SKM-1 (cell line): ENCODE measurements at regions not wholly inside any gene's neighbourhood (a gene's known extent, or its start where the extent isn't known, plus 50 kb on each side); places are given as distances from the start of the nearest gene placed in this dataset.

ENCODE experiments used
- DNase-seq: peaks from one replicate; lab custom pipeline; 2025; ENCODE audit not compliant: unreplicated experiment; lab: John Stamatoyannopoulos, UW

DNA sequence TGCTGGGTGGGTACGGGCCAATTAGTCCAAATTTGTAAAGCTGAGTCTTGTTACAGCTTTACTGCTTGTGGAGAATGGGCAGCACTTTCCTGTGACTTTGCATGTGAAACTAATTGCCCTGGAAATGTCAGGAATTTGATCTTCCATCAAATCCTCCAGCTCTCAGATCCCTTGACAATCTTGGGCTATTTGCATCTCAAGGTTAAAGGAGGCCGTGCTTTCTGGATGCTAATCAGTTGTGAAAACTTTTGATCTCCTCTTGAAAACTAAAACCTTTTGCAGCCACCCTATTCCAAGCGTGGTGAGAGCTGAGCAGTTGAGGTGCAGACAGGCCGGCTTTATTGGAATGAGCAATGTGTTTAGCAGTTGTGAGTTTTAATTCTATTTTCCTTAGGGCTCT lies 68.0 kb upstream of the CLINT1 start:
- no peak for DNase-seq

DNA sequence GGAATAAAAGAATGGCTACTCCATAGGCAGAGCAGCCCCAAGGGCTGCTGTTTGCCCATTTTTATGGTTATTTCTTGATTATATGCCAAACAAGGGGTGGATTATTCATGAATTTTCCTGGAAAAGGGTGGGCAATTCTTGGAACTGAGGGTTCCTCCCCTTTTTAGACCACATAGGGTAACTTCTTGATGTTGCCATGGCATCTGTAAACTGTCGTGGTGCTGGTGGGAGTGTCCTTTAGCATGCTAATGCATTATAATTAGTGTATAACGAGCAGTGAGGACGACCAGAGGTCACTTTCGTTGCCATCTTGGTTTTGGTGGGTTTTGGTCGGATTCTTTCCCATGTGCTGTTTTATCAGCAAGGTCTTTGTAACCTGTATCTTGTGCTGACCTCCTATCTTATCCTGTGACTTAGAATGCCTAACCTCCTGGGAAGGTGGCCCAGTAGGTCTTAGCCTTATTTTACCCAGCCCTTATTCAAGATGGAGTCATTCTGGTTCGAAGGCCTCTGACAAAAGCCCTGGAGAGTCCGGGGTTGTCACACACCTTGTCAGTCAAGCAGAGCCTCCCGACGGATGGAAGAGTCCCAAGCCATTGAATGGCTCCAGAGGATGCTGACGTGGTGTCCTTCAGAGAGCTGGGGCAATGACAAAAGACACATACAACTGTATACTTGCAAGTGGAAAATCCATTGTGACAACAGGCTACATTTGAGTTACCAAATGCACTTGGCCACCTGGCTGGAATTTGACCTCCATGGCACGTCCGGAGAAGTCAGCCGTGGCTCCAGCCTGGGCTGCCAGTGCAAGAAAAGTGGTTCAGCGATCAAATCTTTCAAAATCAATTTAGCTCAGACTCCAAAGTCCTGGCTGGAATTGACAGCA lies 67.1 kb upstream of the CLINT1 start:
- no peak for DNase-seq

DNA sequence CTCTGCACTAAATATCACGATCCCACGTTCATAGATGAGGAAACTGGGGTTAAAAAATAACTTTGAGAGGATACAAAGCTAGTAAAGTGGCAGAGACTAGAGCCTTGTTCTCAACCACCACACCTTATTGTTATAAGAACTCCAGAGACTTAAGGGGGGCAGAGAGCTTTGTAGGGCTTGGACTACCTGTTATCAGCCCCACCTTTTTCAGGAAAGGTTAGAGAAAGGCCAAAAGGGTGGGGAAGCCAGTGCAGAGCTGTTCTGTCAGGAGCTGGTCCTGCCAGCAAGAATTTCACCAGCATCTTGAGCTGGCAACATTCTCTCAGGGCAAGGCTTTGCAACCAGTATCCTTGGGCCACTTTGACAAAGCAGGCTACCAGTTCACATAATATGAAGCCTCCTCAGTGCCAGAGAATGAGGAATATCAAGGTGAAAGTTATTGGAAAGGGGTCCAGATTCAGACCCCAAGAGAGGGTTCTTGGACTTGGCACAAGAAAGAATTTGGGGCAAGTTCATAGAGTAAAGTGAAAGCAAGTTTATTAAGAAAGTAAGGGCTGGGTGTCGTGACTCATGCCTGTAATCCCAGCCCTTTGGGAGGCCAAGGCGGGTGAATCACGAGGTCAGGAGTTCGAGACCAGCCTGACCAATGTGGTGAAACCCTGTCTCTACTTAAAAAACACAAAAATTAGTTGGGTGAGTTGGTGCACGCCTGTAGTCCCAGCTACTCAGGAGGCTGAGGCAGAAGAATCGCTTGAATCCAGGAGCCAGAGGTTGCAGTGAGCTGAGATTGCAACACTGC lies 66.2 kb upstream of the CLINT1 start:
- no peak for DNase-seq

DNA sequence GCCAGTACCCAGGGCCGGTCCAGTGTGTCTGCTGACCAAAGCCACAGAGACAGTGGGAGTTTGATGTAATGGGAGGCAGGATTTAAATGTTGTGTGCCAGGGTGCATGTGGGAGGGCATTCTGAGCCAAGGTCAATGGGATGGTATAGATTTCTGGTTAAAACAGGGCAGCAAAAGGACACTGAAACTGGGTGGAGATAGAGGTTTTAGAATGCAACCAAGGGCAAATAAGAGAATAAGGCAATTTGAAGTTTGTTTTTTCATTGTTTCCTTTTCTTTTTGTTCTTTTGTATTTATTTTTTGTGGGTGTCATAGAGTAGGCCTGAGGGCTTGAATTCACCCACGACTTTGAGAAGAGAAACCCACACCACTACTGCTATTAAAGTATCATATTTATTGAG lies 65.5 kb upstream of the CLINT1 start:
- DNase-seq: no peak

DNA sequence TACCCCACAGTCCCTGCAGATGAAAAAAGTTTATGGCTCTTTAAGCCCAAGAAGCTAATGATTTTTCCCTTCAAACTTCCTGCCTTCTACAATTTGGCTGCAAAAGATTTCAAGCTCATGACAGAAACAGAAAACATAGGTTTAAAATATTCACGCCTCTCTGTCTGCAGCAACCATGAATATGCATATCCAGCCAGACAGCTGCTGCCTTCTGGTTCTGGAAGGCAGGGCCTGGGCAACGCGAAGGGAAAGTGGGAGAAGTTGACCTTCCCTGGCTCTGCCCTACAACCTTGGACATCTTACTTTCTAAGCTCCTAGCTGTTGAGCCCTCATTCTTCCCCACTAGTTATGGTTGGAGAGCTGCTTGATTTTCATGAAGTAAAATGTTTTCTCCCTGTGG lies 64.8 kb upstream of the CLINT1 start:
- no peak for DNase-seq

DNA sequence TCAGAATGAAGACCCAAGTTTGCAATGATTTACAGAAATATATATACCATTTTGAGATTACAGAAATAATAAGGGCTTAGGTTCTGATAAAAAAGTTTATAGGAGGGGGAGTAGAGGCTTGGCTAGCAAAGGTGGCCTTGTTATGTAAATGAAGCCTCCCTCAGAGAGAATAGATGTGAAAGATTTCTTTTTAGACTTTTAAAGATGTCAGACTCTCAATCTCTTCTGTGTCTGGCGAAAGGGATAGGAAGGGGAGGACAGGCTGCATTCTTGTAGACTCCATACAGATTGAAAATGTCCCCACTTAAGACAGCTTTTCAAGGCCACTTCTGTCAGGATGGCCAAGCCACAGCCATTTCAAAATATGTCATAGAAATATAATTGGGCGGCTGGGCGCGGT lies 63.1 kb upstream of the CLINT1 start:
- no peak for DNase-seq

DNA sequence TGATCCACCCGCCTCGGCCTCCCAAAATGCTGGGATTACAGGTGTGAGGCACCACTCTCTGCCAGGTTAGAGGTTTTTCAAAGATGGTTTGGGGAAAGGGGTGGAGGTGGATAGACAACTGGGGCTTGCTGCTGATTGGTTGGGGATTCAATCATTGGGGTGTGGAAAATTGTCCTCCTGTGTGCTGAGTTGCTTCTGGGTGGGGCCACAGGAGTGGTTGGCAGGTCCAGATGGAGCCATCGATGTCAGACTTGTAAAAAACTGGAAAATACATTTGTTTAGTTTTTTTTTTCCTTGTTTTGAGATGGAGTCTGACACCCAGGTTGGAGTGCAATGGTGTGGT lies 61.9 kb upstream of the CLINT1 start:
- DNase-seq: no peak

DNA sequence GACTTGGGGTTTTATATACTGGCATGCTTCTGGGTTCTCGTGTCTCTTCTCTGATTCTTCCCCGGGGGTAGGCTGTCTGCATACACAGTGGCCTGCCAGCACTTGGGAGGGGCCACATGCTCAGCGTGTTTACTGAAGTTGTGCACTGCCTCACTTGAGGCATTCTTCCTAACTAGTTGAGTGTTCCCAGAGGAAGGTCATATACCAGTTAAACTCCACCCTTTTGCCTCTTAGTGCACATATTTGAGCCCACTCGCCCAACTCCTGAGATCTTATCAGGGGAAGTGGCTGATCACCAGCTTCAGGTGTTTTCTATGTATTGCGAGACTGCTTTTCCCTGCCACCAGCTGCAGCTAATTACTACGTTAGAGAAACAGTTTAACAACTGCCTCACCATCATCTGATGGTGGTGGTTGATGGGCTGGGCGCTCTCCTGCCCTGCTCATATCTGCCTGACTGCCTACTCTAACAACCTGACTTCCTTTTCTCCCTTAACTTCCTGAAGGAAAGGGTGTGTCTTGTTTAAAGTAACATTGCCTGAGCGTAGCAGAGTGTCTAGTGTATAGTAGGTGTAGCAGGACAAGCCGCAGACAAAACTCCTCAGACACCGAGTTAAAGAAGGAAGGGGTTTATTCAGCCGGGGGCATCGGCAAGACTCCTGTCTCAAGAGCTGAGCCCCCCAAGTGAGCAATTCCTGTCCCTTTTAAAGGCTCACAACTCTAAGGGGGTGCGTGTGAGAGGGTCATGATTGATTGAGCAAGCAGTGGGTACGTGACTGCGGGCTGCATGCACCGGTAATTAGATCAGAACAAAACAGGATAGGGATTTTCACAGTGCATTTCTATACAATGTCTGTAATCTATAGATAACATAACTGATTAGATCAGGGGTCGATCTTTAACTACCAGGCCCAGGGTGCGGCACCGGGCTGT lies 60.1 kb upstream of the CLINT1 start:
- no peak for DNase-seq

DNA sequence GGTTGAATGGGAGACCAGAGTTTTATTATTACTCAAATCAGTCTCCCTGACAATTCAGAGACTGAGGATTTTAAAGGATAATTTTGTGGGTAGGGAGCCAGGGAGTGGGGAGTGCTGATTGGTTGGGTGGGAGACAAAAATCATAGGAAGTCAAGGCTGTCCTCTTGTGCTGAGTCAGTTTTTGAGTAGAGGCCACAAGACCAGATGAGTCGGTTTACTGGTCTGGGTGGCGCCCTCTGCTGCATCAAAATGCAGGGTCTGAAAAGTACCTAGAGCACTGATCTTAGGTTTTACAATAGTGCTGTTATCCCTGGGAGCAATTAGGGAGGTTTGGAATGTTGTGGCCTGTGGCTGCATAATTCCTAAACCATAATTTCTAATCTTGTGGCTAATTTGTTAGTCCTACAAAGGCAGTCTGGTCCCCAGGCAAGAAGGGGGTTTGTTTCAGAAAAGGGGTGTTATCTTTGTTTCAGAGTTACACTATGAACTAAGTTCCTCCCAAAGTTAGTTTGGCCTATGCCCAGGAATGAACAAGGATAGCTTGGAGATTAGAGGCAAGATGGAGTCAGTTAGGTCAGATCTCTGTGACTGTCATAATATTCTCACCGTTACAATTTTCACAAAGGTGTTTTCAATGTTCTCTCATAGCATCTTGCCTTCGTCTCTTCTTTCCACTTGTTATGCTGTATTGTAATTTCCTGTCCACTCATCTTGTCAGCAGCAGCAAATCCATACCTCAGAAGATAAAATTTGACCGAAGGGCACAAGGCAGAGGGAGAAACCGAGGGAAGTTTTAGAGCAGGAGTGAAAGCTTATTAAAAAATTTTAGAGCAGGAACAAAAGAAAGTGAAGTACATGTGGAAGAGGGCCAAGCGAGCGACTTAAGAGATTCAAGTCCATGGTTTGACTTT lies 59.2 kb upstream of the CLINT1 start:
- no peak for DNase-seq

DNA sequence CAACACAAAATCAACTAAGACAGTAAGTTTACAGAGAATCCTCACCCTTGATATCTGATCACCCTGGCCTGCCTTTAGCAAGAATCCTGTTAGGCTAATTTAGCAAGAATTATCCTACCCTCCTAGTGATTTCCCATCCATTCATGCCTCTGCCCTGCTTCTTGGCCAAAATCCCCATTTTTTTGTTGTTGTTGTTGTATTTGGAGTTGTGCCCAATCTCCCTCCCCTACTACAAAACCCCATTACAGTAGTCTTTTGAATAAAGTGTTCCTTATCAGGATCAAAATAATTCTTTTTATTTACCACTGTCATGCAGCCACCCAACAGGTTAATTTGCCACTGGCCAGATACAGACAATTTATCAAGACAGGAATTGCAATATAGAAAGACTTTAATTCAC lies 58.5 kb upstream of the CLINT1 start:
- DNase-seq: no peak

DNA sequence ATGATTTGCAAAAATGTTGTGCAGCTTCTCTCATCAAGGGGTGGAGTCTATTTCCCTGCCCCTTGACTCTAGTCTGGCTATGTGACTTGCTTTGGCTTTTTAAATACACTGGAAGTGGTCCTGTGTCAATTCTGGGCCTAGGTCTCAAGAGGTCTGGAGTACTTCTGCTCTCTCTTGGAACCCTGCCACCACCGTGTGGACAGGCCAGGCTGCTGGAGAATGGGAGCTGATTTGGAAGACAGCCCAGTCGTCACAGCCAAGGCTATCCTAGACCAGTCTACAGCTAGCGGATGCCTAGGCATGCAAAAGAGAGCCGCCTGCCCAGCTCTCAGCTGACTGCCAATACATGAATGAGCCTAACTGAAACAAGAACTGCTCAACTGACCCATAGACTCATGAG lies 56.7 kb upstream of the CLINT1 start:
- DNase-seq: no peak

DNA sequence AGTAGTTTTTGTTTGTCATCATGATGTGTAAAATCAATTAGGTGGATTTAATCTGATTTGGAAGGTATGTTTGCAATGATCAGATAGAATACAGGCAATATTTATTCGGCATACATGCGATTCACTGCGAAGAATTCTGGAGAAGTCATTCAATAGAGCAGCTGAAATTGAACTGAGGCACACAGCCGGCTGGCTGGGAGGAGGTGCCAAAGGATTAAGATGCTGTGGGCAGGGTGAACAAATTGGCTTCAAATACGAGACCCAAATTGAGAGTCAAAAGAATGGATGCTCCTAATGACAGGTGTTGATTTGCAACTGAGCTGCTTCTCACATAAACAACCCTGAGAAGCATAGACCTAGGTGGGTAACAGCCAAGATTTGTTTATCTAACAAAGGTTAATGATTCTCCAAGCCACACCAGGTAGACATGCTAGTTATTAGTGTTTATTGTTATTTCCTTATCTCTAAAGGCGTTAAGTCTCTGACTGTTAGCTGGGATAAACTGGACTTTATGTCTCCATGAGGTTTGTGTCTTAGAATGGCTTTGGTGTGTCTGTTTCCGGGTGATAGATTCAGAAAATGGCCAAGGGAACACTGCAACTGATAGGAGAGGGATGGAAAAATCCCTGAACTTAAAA lies 55.3 kb upstream of the CLINT1 start:
- DNase-seq: no peak

DNA sequence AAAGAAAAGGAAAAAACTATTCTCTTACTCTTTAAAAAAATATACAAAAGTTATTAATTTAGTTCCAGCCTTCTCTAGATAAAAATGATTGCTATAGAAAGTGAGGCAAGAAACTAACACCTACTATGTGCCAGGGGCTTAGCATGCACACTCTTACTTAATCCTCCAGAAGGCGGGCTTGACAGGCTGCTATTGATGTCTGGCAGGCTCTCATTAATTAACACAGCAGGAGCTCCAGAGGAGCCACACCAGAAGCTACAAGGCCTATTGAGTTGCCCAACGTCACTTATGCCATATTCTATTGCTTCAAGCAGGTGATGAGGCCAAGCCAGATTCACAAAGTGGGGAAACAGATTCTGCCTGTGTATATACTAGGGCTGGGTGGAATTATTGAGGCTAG lies 54.6 kb upstream of the CLINT1 start:
- DNase-seq: no peak

DNA sequence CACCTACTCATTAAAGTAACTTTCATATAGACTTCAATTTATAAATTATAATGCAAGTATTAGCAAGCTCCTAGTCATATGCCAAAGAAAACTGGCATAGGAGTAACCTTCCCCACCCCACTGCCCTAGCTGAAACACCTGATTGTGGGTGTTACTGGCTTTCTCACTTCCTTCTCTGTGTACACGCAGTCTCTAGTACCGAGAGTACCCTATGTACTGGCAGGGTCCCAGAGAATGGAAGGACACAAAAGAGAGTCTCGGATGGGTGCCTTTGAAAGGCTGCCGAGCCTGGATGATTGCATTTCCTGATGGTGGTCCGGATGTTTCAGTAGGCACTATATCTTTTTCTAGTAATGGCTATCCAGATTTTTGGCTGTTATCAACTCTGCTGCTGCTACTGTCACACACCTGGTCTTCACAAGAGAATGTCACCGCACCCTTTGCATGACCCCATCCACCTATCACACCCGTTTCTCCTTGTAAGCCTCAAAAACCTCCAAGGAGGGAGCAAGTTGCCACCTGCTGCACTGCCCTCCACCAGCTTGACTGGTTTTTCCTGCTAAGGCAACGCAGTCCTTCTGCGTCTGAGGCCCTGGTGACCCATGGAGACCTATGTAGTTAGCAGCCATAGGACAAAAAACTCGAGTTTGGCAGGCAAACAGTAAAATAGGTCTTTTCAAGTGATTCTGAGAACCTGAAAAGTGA lies 53.8 kb upstream of the CLINT1 start:
- no peak for DNase-seq

DNA sequence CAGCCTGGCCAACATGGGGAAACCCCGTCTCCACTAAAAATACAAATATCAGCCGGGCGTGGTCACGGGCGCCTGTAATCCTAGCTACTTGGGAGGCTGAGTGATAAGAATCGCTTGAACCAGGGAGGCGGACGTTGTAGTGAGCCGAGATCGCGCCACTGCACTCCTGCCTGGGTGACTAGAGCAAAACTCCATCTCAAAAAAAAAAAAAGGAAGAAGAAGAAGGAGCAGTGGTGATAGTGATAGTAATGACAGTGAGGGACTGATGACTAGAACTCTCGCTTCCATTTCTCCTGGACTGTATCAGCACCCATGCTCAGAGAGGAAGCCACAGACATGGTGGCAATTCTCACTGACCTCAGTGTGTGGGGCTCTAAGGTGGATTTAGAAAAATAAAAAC lies 52.6 kb upstream of the CLINT1 start:
- DNase-seq: no peak
